SJSA1 (cell line): ENCODE measurements at regions not wholly inside any gene's neighbourhood (a gene's known extent, or its start where the extent isn't known, plus 50 kb on each side); places are given as distances from the start of the nearest gene placed in this dataset.
"Not testable (repeated sequence)": the region's sequence is repeated elsewhere in the genome, so short reads cannot be mapped to it uniquely, and the experiment has no call there.

Experiments
- DNase-seq, 2 experiments: peaks; one replicate each; pipeline ENCODE4 v3.0.0-alpha.2; 2015 to 2020; ENCODE audit warnings: low spot score in 2 of 2, low read depth in 1 of 2
- H3K27ac ChIP-seq: fragments of 250-450 bp; sonication (Bioruptor Pico); 2 replicates; pipeline ENCODE4 v1.5.1; 2020; ENCODE audit warnings: mild to moderate bottlenecking, moderate library complexity
- H3K27me3 ChIP-seq: fragments of 250-450 bp; sonication (Bioruptor Pico); replicated peaks from 2 replicates; pipeline ENCODE4 v1.5.1; 2020; ENCODE audit warnings: mild to moderate bottlenecking, moderate library complexity
- H3K36me3 ChIP-seq: fragments of 250-450 bp; sonication (Bioruptor Pico); 2 replicates; pipeline ENCODE4 v1.5.1; 2020; ENCODE audit warnings: mild to moderate bottlenecking
- H3K4me1 ChIP-seq: fragments of 250-450 bp; sonication (Bioruptor Pico); replicated peaks from 2 replicates; pipeline ENCODE4 v1.6.1; 2021; ENCODE audit warnings: mild to moderate bottlenecking
- H3K4me3 ChIP-seq: fragments of 250-450 bp; sonication (Bioruptor Pico); 2 replicates; pipeline ENCODE4 v1.5.1; 2020; ENCODE audit warnings: mild to moderate bottlenecking
- H3K9me3 ChIP-seq: fragments of 250-450 bp; sonication (Bioruptor Pico); replicated peaks from 2 replicates; pipeline ENCODE4 v1.5.1; 2020; ENCODE audit warnings: mild to moderate bottlenecking

GRCh38 chr4:30056016-30056766 is 664.0 kb upstream of the PCDH7 start:
- no peak for DNase-seq
- H3K27me3 ChIP-seq = no peaks in the 10 kb centered on the region
- no peaks in the 10 kb centered on the region for H3K36me3 ChIP-seq
- H3K27ac ChIP-seq = no peak overlapping the region
- no peak overlapping the region for H3K4me3 ChIP-seq
- H3K4me1 ChIP-seq = no peaks in the 10 kb centered on the region
- H3K9me3 ChIP-seq = no peaks in the 10 kb centered on the region

GRCh38 chr4:30068234-30068633 is 651.9 kb upstream of the PCDH7 start:
- Histone ChIP-seq H3K27me3 (no peaks in the 10 kb centered on the region), H3K4me3 (no peak overlapping the region), H3K27ac (no peak overlapping the region), H3K4me1 (no peaks in the 10 kb centered on the region), H3K9me3 (no peaks in the 10 kb centered on the region), H3K36me3 (no peaks in the 10 kb centered on the region)
- no peak for DNase-seq

GRCh38 chr4:30073011-30073710 is 647.0 kb upstream of the PCDH7 start:
- no peak for DNase-seq
- Histone ChIP-seq H3K9me3 (no peaks in the 10 kb centered on the region), H3K27me3 (no peaks in the 10 kb centered on the region), H3K27ac (no peak overlapping the region), H3K36me3 (no peaks in the 10 kb centered on the region), H3K4me1 (no peaks in the 10 kb centered on the region), H3K4me3 (no peak overlapping the region)

GRCh38 chr4:30092420-30093128 is 627.6 kb upstream of the PCDH7 start:
- DNase-seq, H3K9me3 ChIP-seq, H3K4me1 ChIP-seq, H3K4me3 ChIP-seq, H3K27ac ChIP-seq, H3K27me3 ChIP-seq, H3K36me3 ChIP-seq: not testable (repeated sequence)

- Histone ChIP-seq H3K36me3 (no peaks in the 10 kb centered on the region), H3K4me1 (no peaks in the 10 kb centered on the region), H3K9me3 (no peaks in the 10 kb centered on the region), H3K4me3 (no peak overlapping the region), H3K27ac (no peak overlapping the region), H3K27me3 (no peaks in the 10 kb centered on the region)
- DNase-seq = no peak
Observed at GRCh38 chr4:30094887-30095286, 625.3 kb upstream of the PCDH7 start.

- no peak overlapping the region for H3K27ac ChIP-seq
- no peaks in the 10 kb centered on the region for H3K9me3 ChIP-seq
- no peak for DNase-seq
- no peak overlapping the region for H3K4me3 ChIP-seq
- H3K4me1 ChIP-seq = no peaks in the 10 kb centered on the region
- no peaks in the 10 kb centered on the region for H3K27me3 ChIP-seq
- H3K36me3 ChIP-seq = no peaks in the 10 kb centered on the region
Observed at GRCh38 chr4:30103455-30103854, 616.7 kb upstream of the PCDH7 start.

GRCh38 chr4:30116401-30116800 is 603.8 kb upstream of the PCDH7 start:
- H3K9me3 ChIP-seq = no peaks in the 10 kb centered on the region
- H3K27me3 ChIP-seq = no peaks in the 10 kb centered on the region
- no peak for DNase-seq
- no peak overlapping the region for H3K27ac ChIP-seq
- no peak overlapping the region for H3K4me3 ChIP-seq
- no peaks in the 10 kb centered on the region for H3K4me1 ChIP-seq
- H3K36me3 ChIP-seq = no peaks in the 10 kb centered on the region

GRCh38 chr4:30117433-30117832 is 602.7 kb upstream of the PCDH7 start:
- no peak for DNase-seq
- Histone ChIP-seq H3K4me1 (no peaks in the 10 kb centered on the region), H3K27ac (no peak overlapping the region), H3K4me3 (no peak overlapping the region), H3K27me3 (no peaks in the 10 kb centered on the region), H3K9me3 (no peaks in the 10 kb centered on the region), H3K36me3 (no peaks in the 10 kb centered on the region)

- H3K27ac ChIP-seq = no peak overlapping the region
- H3K9me3 ChIP-seq = no peaks in the 10 kb centered on the region
- H3K27me3 ChIP-seq = no peaks in the 10 kb centered on the region
- DNase-seq = no peak
- no peaks in the 10 kb centered on the region for H3K36me3 ChIP-seq
- H3K4me3 ChIP-seq = no peak overlapping the region
- no peaks in the 10 kb centered on the region for H3K4me1 ChIP-seq
Observed at GRCh38 chr4:30122711-30123110, 597.5 kb upstream of the PCDH7 start.

- H3K4me1 ChIP-seq, H3K36me3 ChIP-seq, H3K27me3 ChIP-seq, DNase-seq, H3K9me3 ChIP-seq, H3K27ac ChIP-seq, H3K4me3 ChIP-seq: not testable (repeated sequence)
Observed at GRCh38 chr4:30124621-30125020, 595.5 kb upstream of the PCDH7 start.

- Histone ChIP-seq H3K4me3 (no peak overlapping the region), H3K9me3 (no peaks in the 10 kb centered on the region), H3K27ac (no peak overlapping the region), H3K4me1 (no peaks in the 10 kb centered on the region), H3K27me3 (no peaks in the 10 kb centered on the region), H3K36me3 (no peaks in the 10 kb centered on the region)
- no peak for DNase-seq
Observed at GRCh38 chr4:30125868-30126267, 594.3 kb upstream of the PCDH7 start.

GRCh38 chr4:30126351-30126750 is 593.8 kb upstream of the PCDH7 start:
- no peaks in the 10 kb centered on the region for H3K27me3 ChIP-seq

GRCh38 chr4:30148828-30149227 is 571.3 kb upstream of the PCDH7 start:
- DNase-seq, H3K4me1 ChIP-seq, H3K27me3 ChIP-seq: not testable (repeated sequence)

More at GRCh38 chr4:30126351-30126750, 593.8 kb upstream of the PCDH7 start:
- Histone ChIP-seq H3K4me1 (no peaks in the 10 kb centered on the region), H3K36me3 (no peaks in the 10 kb centered on the region), H3K9me3 (no peaks in the 10 kb centered on the region), H3K4me3 (no peak overlapping the region), H3K27ac (no peak overlapping the region)
- no peak for DNase-seq

GRCh38 chr4:30149539-30149938 is 570.6 kb upstream of the PCDH7 start:
- not testable (repeated sequence) for H3K36me3 ChIP-seq, H3K27me3 ChIP-seq, H3K27ac ChIP-seq, H3K9me3 ChIP-seq, DNase-seq, H3K4me3 ChIP-seq, H3K4me1 ChIP-seq

More at GRCh38 chr4:30148828-30149227, 571.3 kb upstream of the PCDH7 start:
- not testable (repeated sequence) for H3K4me3 ChIP-seq, H3K36me3 ChIP-seq, H3K9me3 ChIP-seq, H3K27ac ChIP-seq
